ENCODE measurements at regions not wholly inside any gene's neighbourhood (a gene's known extent, or its start where the extent isn't known, plus 50 kb on each side); places are given as distances from the start of the nearest gene placed in this dataset.

DNA sequence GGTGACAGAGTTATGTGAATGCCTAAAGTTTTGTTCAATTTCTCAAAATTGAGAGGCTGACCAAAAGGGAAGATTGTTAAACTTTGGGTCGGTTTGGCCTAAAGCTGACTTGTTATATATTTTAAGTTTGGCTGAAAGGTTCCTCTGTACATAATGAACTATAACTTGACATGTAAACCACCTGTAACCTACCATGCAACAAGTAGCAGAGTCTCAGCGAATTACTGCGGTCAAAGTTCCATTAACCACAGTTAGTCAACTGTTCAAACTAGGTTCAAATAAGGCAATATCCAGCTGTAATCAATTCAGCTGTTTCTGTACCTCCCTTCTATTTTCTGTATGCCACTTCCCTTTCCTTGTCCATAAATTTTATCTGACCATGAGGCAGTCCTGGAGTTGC is 325.1 kb upstream of the NMUR2 start:
- TF ChIP-seq POLR2AphosphoS5 (IDR thresholded peaks at IDR 0.05; ENCODE audit: low read depth, low read length) = no peak
- TF ChIP-seq POLR2A (IDR thresholded peaks at IDR 0.05; ENCODE audit: low read depth, low read length) = no peak
